ENCODE measurements at regions not wholly inside any gene's neighbourhood (a gene's known extent, or its start where the extent isn't known, plus 50 kb on each side); places are given as distances from the start of the nearest gene placed in this dataset.
"Not testable (repeated sequence)": the region's sequence is repeated elsewhere in the genome, so short reads cannot be mapped to it uniquely, and the experiment has no call there.

DNA sequence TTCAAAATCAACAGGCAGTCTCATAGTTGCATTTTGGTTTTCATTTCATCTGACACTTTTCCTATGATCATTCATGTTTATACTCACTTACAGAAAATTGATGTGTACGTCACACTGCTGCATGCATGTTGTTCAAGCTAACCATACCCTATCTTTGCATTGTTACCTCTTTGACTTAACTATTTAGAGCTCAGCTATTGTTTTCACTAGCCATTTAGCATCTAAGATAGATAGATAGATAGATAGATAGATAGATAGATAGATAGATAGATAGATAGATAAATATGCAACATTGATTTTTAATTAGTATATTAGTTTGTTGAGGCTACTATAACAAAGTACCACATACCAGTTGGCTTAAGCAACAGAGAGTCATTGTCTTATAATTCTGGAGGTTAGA is 649.5 kb upstream of the KCND2 start:
- no peak overlapping the region for H3K27ac ChIP-seq (ENCODE audit: low read length)
- H3K4me2 ChIP-seq (ENCODE audit: insufficient read depth, low read length), result no peak overlapping the region
- no peak overlapping the region for H3K4me3 ChIP-seq (ENCODE audit: low read depth in 1 of 2, low read length in 2 of 2)
- no peaks in the 10 kb centered on the region for H3K36me3 ChIP-seq (ENCODE audit: insufficient read depth, low read length)
- ATAC-seq (ENCODE audit: insufficient read depth, low read depth), result no peak
- no peaks in the 10 kb centered on the region for H3K9me3 ChIP-seq (ENCODE audit: insufficient read depth, low read length, severe bottlenecking)
- H3K27me3 ChIP-seq (ENCODE audit: insufficient read depth, low read length, poor library complexity), result no peaks in the 10 kb centered on the region
- no peaks in the 10 kb centered on the region for H4K20me1 ChIP-seq (ENCODE audit: insufficient read depth, low read length)
- no peak overlapping the region for H3K9ac ChIP-seq (ENCODE audit: low read depth, low read length)
- no peaks in the 10 kb centered on the region for H3K79me2 ChIP-seq (ENCODE audit: insufficient read depth, low read length)
- H3K4me1 ChIP-seq (ENCODE audit: insufficient read depth, low read length), result no peaks in the 10 kb centered on the region
- DNase-seq, result no peak
- TF ChIP-seq CTCF (IDR thresholded peaks at IDR 0.05; ENCODE audit: borderline replicate concordance, extremely low read depth, low read length, poor library complexity, severe bottlenecking), result no peak
- no peak for TF ChIP-seq EZH2 (IDR thresholded peaks at IDR 0.05; ENCODE audit: borderline replicate concordance, low read depth, low read length, severe bottlenecking)
- H2AFZ ChIP-seq (ENCODE audit: low read depth, low read length), result no peak overlapping the region

- Histone ChIP-seq H3K27ac (ENCODE audit: low read length) (no peak overlapping the region), H3K36me3 (ENCODE audit: insufficient read depth, low read length) (no peaks in the 10 kb centered on the region), H3K27me3 (ENCODE audit: insufficient read depth, low read length, poor library complexity) (no peaks in the 10 kb centered on the region), H3K4me2 (ENCODE audit: insufficient read depth, low read length) (no peak overlapping the region), H3K9me3 (ENCODE audit: insufficient read depth, low read length, severe bottlenecking) (no peaks in the 10 kb centered on the region), H2AFZ (ENCODE audit: low read depth, low read length) (no peak overlapping the region), H4K20me1 (ENCODE audit: insufficient read depth, low read length) (no peaks in the 10 kb centered on the region), H3K9ac (ENCODE audit: low read depth, low read length) (no peak overlapping the region), H3K79me2 (ENCODE audit: insufficient read depth, low read length) (no peaks in the 10 kb centered on the region), H3K4me3 (ENCODE audit: low read depth in 1 of 2, low read length in 2 of 2) (no peak overlapping the region), H3K4me1 (ENCODE audit: insufficient read depth, low read length) (no peaks in the 10 kb centered on the region)
- no peak for TF ChIP-seq EZH2 (IDR thresholded peaks at IDR 0.05; ENCODE audit: borderline replicate concordance, low read depth, low read length, severe bottlenecking)
- TF ChIP-seq CTCF (IDR thresholded peaks at IDR 0.05; ENCODE audit: borderline replicate concordance, extremely low read depth, low read length, poor library complexity, severe bottlenecking), result no peak
- DNase-seq (no peak), ATAC-seq (ENCODE audit: insufficient read depth, low read depth) (no peak)
Measured at GRCh38 chr7:119630406-119630969, 642.5 kb upstream of the KCND2 start.

GRCh38 chr7:119633812-119634211 is 639.2 kb upstream of the KCND2 start:
- not testable (repeated sequence) for H3K27me3 ChIP-seq (ENCODE audit: insufficient read depth, low read length, poor library complexity); DNase-seq; H3K4me1 ChIP-seq (ENCODE audit: insufficient read depth, low read length); H2AFZ ChIP-seq (ENCODE audit: low read depth, low read length); H3K4me2 ChIP-seq (ENCODE audit: insufficient read depth, low read length); H3K9me3 ChIP-seq (ENCODE audit: insufficient read depth, low read length, severe bottlenecking); H3K36me3 ChIP-seq (ENCODE audit: insufficient read depth, low read length); H3K4me3 ChIP-seq (ENCODE audit: low read depth in 1 of 2, low read length in 2 of 2); H4K20me1 ChIP-seq (ENCODE audit: insufficient read depth, low read length); H3K9ac ChIP-seq (ENCODE audit: low read depth, low read length); ATAC-seq (ENCODE audit: insufficient read depth, low read depth); H3K27ac ChIP-seq (ENCODE audit: low read length); H3K79me2 ChIP-seq (ENCODE audit: insufficient read depth, low read length)

DNA sequence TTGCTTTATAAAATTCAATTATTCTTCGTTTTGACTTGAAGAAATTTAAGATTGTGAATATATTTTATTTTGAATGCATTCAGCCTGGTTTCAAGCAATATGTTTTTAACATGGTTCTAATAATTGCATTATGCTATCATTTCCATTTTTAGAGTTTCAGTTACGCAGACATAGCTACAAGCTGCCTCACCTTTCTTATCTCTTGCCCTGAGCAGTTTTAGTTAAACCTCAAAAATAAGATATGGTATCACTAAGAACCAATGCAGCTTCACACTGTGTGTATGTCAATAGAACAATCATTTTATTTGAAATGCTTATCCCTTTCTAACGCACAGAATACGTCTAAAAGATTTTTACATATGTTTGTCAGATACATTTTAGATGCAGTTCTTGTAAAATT is 632.6 kb upstream of the KCND2 start:
- DNase-seq (no peak), ATAC-seq (ENCODE audit: insufficient read depth, low read depth) (no peak)
- H2AFZ ChIP-seq (ENCODE audit: low read depth, low read length), result no peak overlapping the region
- H3K4me1 ChIP-seq (ENCODE audit: insufficient read depth, low read length), result no peaks in the 10 kb centered on the region
- no peak overlapping the region for H3K4me2 ChIP-seq (ENCODE audit: insufficient read depth, low read length)
- H3K36me3 ChIP-seq (ENCODE audit: insufficient read depth, low read length), result no peaks in the 10 kb centered on the region
- no peaks in the 10 kb centered on the region for H3K79me2 ChIP-seq (ENCODE audit: insufficient read depth, low read length)
- no peaks in the 10 kb centered on the region for H3K9me3 ChIP-seq (ENCODE audit: insufficient read depth, low read length, severe bottlenecking)
- no peak overlapping the region for H3K4me3 ChIP-seq (ENCODE audit: low read depth in 1 of 2, low read length in 2 of 2)
- no peaks in the 10 kb centered on the region for H3K27me3 ChIP-seq (ENCODE audit: insufficient read depth, low read length, poor library complexity)
- no peak overlapping the region for H3K27ac ChIP-seq (ENCODE audit: low read length)
- no peaks in the 10 kb centered on the region for H4K20me1 ChIP-seq (ENCODE audit: insufficient read depth, low read length)
- no peak for TF ChIP-seq EZH2 (IDR thresholded peaks at IDR 0.05; ENCODE audit: borderline replicate concordance, low read depth, low read length, severe bottlenecking)
- no peak for TF ChIP-seq CTCF (IDR thresholded peaks at IDR 0.05; ENCODE audit: borderline replicate concordance, extremely low read depth, low read length, poor library complexity, severe bottlenecking)
- no peak overlapping the region for H3K9ac ChIP-seq (ENCODE audit: low read depth, low read length)

All from DND-41 (cell line).